ENCODE measurements at regions not wholly inside any gene's neighbourhood (a gene's known extent, or its start where the extent isn't known, plus 50 kb on each side); places are given as distances from the start of the nearest gene placed in this dataset.

- no peak for TF ChIP-seq POLR2AphosphoS5 (IDR thresholded peaks at IDR 0.05)
- no peak for TF ChIP-seq CTCF (IDR thresholded peaks at IDR 0.05)
- no peak for TF ChIP-seq POLR2A (IDR thresholded peaks at IDR 0.05)
These were observed 467.8 kb upstream of the UBE2E2 start for GRCh38 chr3:22735373-22735772.
